HCT116 (cell line): ENCODE measurements at regions not wholly inside any gene's neighbourhood (a gene's known extent, or its start where the extent isn't known, plus 50 kb on each side); places are given as distances from the start of the nearest gene placed in this dataset.

Source experiments
- ATAC-seq: fragments of 200-7000 bp; cut with Tn5 transposase; 2 replicates; pipeline ENCODE4 v1.9.1; 2020; ENCODE audit warnings: mild to moderate bottlenecking, moderate library complexity
- BruUV-seq: library from RNA; stranded (reverse); fragments of 400-500 nt; replicated peaks from 2 replicates; lab custom pipeline; 2021; lab: Mats Ljungman, UMichigan
- CTCF ChIA-PET: fragments of 300-600 bp; sonication (Branson Sonifier 250); formaldehyde crosslinking; loops from one replicate; lab custom pipeline; 2021; ENCODE audit warnings: antibody characterized with exemption; lab: Charles Lee
- POLR2A ChIA-PET: fragments of 300-600, 350-600 bp; sonication (Branson Sonifier 250); formaldehyde crosslinking; loops from one replicate; lab custom pipeline; 2021; ENCODE audit warnings: antibody characterized with exemption; lab: Charles Lee
- RAD21 ChIA-PET, 2 experiments: fragments of 300-600 bp; sonication (Branson Sonifier 250); formaldehyde crosslinking; loops; one replicate each; lab custom pipeline; 2023; ENCODE audit warnings: low total read pairs in 2 of 2; ENCODE audit not compliant: uncharacterized antibody in 2 of 2, unreplicated experiment in 2 of 2, low non-redundant PET in 1 of 2; lab: Charles Lee
- DNase-seq: peaks from one replicate; pipeline ENCODE4 v3.0.0-alpha.2; 2010; ENCODE audit warnings: low read depth, low spot score
- H2AFZ ChIP-seq: fragments of 200-600 bp; shearing (Covaris generic), sonication (generic); 2 replicates; pipeline ENCODE4 v1.6.1; 2017; ENCODE audit warnings: low read depth, mixed run types, mixed read lengths, antibody characterized with exemption, low read length; ENCODE audit not compliant: poor library complexity, severe bottlenecking
- H3K27ac ChIP-seq: 2 replicates; pipeline ENCODE4 v1.5.1; 2012; ENCODE audit warnings: low read depth, low read length
- H3K27me3 ChIP-seq: fragments of 200-600 bp; sonication (generic); 2 replicates; pipeline ENCODE4 v1.6.1; 2016; ENCODE audit warnings: mixed run types, low read length, mixed read lengths; ENCODE audit not compliant: insufficient read depth
- H3K36me3 ChIP-seq, 2 experiments: fragments of 200-500 bp in 1 of 2; fragments of 200-600 bp in 1 of 2; sonication (Bioruptor generic) in 1 of 2; sonication (generic) in 1 of 2; 2 replicates each; pipeline versions ENCODE4 v1.5.1 to v1.6.1; 2014 to 2016; ENCODE audit warnings: low read length in 2 of 2, inconsistent platforms in 1 of 2, mixed read lengths in 1 of 2, mixed run types in 1 of 2; ENCODE audit not compliant: insufficient read depth in 2 of 2, control insufficient read depth in 1 of 2
- H3K4me1 ChIP-seq, 2 experiments: fragments of 200-600 bp in 1 of 2; sonication (generic) in 1 of 2; 2 replicates each; pipeline versions ENCODE4 v1.5.1 to v1.6.1; 2012 to 2017; ENCODE audit warnings: low read length in 2 of 2, inconsistent platforms in 1 of 2, mild to moderate bottlenecking in 1 of 2, mixed read lengths in 1 of 2, mixed run types in 1 of 2, moderate library complexity in 1 of 2; ENCODE audit not compliant: insufficient read depth in 2 of 2, control insufficient read depth in 1 of 2
- H3K4me2 ChIP-seq: fragments of 200-600 bp; sonication (generic); 2 replicates; pipeline ENCODE4 v1.6.1; 2017; ENCODE audit warnings: mixed run types, low read length, mixed read lengths
- H3K4me3 ChIP-seq, 2 experiments: fragments of 200-600 bp in 1 of 2; sonication (generic) in 1 of 2; replicated peaks in 1 of 2; 2 replicates each; pipeline ENCODE4 v1.5.1; 2011 to 2016; ENCODE audit warnings: low read length in 2 of 2, control low read depth in 1 of 2, low read depth in 1 of 2, mild to moderate bottlenecking in 1 of 2, mixed read lengths in 1 of 2, mixed run types in 1 of 2
- H3K79me2 ChIP-seq: fragments of 200-600 bp; sonication (generic); 2 replicates; pipeline ENCODE4 v1.6.1; 2017; ENCODE audit warnings: mild to moderate bottlenecking, mixed run types, low read length, moderate library complexity, mixed read lengths; ENCODE audit not compliant: insufficient read depth
- H3K9ac ChIP-seq: fragments of 200-600 bp; sonication (generic); 2 replicates; pipeline ENCODE4 v1.6.1; 2016; ENCODE audit warnings: low read length, mixed read lengths
- H3K9me2 ChIP-seq: fragments of 200-600 bp; sonication (generic), shearing (Covaris generic); 2 replicates; pipeline ENCODE4 v1.6.1; 2017; ENCODE audit warnings: mixed run types, mild to moderate bottlenecking, moderate library complexity; ENCODE audit not compliant: insufficient read depth
- H3K9me3 ChIP-seq, 2 experiments: fragments of 200-500 bp in 1 of 2; fragments of 200-600 bp in 1 of 2; sonication (Bioruptor generic) in 1 of 2; sonication (generic) in 1 of 2; 2 replicates each; pipeline ENCODE4 v1.6.1; 2014 to 2017; ENCODE audit warnings: low read length in 2 of 2, mixed read lengths in 2 of 2, inconsistent platforms in 1 of 2, low read depth in 1 of 2, mild to moderate bottlenecking in 1 of 2, mixed run types in 1 of 2, moderate library complexity in 1 of 2; ENCODE audit not compliant: control insufficient read depth in 1 of 2, insufficient read depth in 1 of 2
- H4K20me1 ChIP-seq: fragments of 200-600 bp; sonication (generic), shearing (Covaris generic); 2 replicates; pipeline ENCODE4 v1.6.1; 2017; ENCODE audit warnings: mixed run types, mild to moderate bottlenecking, moderate library complexity; ENCODE audit not compliant: insufficient read depth
- CEBPB ChIP-seq: IDR thresholded peaks from 2 replicates; pipeline ENCODE4 v1.6.1; 2012; ENCODE audit warnings: low read depth
- EGR1 ChIP-seq: IDR thresholded peaks from 2 replicates; pipeline ENCODE4 v1.6.1; 2012; ENCODE audit warnings: low read depth
- EZH2 ChIP-seq: fragments of 200-600 bp; sonication (generic); IDR thresholded peaks from 2 replicates; pipeline ENCODE4 v1.6.1; 2017; ENCODE audit warnings: antibody characterized with exemption, mixed run types
- EZH2phosphoT487 ChIP-seq: fragments of 200-600 bp; IDR thresholded peaks from 2 replicates; pipeline ENCODE4 v1.6.1; 2018; ENCODE audit warnings: antibody characterized with exemption, borderline replicate concordance
- FOSL1 ChIP-seq: IDR thresholded peaks from 2 replicates; pipeline ENCODE4 v1.6.1; 2012; ENCODE audit warnings: low read depth
- JUND ChIP-seq: IDR thresholded peaks from 2 replicates; pipeline ENCODE4 v1.6.1; 2012
- POLR2A ChIP-seq: IDR thresholded peaks from 2 replicates; pipeline ENCODE4 v1.7.0; 2011; ENCODE audit warnings: borderline replicate concordance; ENCODE audit not compliant: insufficient read depth, insufficient read length; ENCODE audit errors: extremely low read depth
- RAD21 ChIP-seq: IDR thresholded peaks from 2 replicates; pipeline ENCODE4 v1.6.1; 2012; ENCODE audit warnings: low read depth, mild to moderate bottlenecking
- SIN3A ChIP-seq: IDR thresholded peaks from 2 replicates; pipeline ENCODE4 v1.6.1; 2012; ENCODE audit warnings: low read depth
- YY1 ChIP-seq: IDR thresholded peaks from 2 replicates; pipeline ENCODE4 v1.6.1; 2011; ENCODE audit warnings: low read length, low read depth, moderate library complexity, mild to moderate bottlenecking; ENCODE audit not compliant: insufficient replicate concordance; ENCODE audit errors: extremely low read depth
- intact Hi-C: fragments of 100-400 bp; cut with micrococcal nuclease; formaldehyde crosslinking; loops from 2 replicates; pipeline ENCODE4 v1.10.0; 2022

DNA sequence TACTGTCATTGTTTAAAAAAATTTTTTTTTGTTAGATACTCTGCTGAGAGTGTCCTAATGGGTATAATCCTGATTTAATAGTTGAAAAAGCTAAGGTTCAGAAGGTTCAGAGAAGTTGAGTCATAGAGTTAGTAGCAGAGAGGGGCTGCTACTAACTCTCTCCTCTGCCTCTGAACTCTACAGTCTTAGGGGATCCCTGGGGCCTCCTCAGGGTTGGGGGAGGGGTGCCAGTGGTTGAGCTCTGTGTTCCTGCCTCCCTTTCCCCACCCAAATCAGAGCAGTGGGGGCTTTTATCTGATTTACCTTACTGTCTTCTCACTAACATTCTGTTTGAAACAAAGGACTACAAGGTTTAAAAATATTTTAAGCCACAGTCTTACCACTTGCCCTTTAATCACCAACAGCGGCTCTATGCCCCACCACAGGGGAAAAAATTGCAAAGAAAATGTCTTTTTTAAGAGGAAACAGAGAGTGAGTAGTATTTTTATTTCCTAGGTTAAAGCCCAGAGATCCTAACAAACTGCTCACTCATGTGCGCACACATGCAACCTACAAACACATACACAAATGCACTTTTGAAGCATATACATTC is 102.2 kb upstream of the ATP6AP2 start:
- intact Hi-C loops = no loop called here
- ChIA-PET POLR2A (no interaction called here), RAD21 (no interaction called here), CTCF (no interaction called here)
- BruUV-seq = no TSS peak
- no peaks in the 10 kb centered on the region for H4K20me1 ChIP-seq
- no peak overlapping the region for H3K4me3 ChIP-seq
- no peaks in the 10 kb centered on the region for H3K9me3 ChIP-seq
- H3K9me2 ChIP-seq = no peaks in the 10 kb centered on the region
- TF ChIP-seq SIN3A (no peak), EZH2 (no peak), RAD21 (no peak), POLR2A (no peak), EZH2phosphoT487 (no peak), CEBPB (no peak), FOSL1 (no peak), YY1 (no peak), EGR1 (no peak)
- H3K27ac ChIP-seq = no peak overlapping the region
- no peaks in the 10 kb centered on the region for H3K4me1 ChIP-seq
- no peaks in the 10 kb centered on the region for H3K79me2 ChIP-seq
- no peak overlapping the region for H3K9ac ChIP-seq
- DNase-seq = no peak
- H2AFZ ChIP-seq = no peak overlapping the region
- no peaks in the 10 kb centered on the region for H3K27me3 ChIP-seq
- no peak overlapping the region for H3K4me2 ChIP-seq
- no peak for ATAC-seq
- no peaks in the 10 kb centered on the region for H3K36me3 ChIP-seq

DNA sequence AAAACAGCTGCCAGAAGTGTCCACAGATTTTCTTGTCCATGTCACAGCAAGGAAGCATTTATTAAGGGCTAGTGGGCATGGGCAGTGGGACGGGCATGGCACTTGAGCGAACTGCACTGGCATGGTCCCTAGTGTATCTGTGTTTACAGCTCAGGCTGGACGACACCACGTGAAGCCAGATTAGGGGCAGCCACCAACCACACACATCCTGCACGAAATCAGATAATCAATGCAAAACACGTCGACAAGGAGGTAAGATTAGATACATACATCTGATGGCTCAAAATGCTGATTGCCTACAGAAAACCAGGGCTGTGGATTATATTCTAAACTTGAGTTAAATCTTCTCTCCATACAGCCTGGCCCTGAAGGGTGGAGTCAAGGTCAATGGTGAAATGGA is 103.8 kb upstream of the ATP6AP2 start:
- H4K20me1 ChIP-seq = no peaks in the 10 kb centered on the region
- no peaks in the 10 kb centered on the region for H3K27me3 ChIP-seq
- no peaks in the 10 kb centered on the region for H3K79me2 ChIP-seq
- intact Hi-C loops = no loop called here
- no peak overlapping the region for H2AFZ ChIP-seq
- no peaks in the 10 kb centered on the region for H3K4me1 ChIP-seq
- H3K9ac ChIP-seq = no peak overlapping the region
- no peaks in the 10 kb centered on the region for H3K9me3 ChIP-seq
- ATAC-seq (no peak), DNase-seq (no peak)
- CTCF ChIA-PET = no interaction called here
- no peaks in the 10 kb centered on the region for H3K36me3 ChIP-seq
- POLR2A ChIA-PET = no interaction called here
- RAD21 ChIA-PET = no interaction called here
- no peak overlapping the region for H3K4me2 ChIP-seq
- no TSS peak for BruUV-seq
- H3K4me3 ChIP-seq = no peak overlapping the region
- no peak overlapping the region for H3K27ac ChIP-seq
- no peaks in the 10 kb centered on the region for H3K9me2 ChIP-seq
- TF ChIP-seq JUND = no peak
- no peak for TF ChIP-seq RAD21
- no peak for TF ChIP-seq FOSL1
